SJSA1 (cell line): ENCODE measurements at regions not wholly inside any gene's neighbourhood (a gene's known extent, or its start where the extent isn't known, plus 50 kb on each side); places are given as distances from the start of the nearest gene placed in this dataset.

Experiments used
- DNase-seq, 2 experiments: peaks; one replicate each; pipeline ENCODE4 v3.0.0-alpha.2; 2015 to 2020; ENCODE audit warnings: low spot score in 2 of 2, low read depth in 1 of 2
- H3K27ac ChIP-seq: fragments of 250-450 bp; sonication (Bioruptor Pico); 2 replicates; pipeline ENCODE4 v1.5.1; 2020; ENCODE audit warnings: mild to moderate bottlenecking, moderate library complexity
- H3K27me3 ChIP-seq: fragments of 250-450 bp; sonication (Bioruptor Pico); replicated peaks from 2 replicates; pipeline ENCODE4 v1.5.1; 2020; ENCODE audit warnings: mild to moderate bottlenecking, moderate library complexity
- H3K36me3 ChIP-seq: fragments of 250-450 bp; sonication (Bioruptor Pico); 2 replicates; pipeline ENCODE4 v1.5.1; 2020; ENCODE audit warnings: mild to moderate bottlenecking
- H3K4me1 ChIP-seq: fragments of 250-450 bp; sonication (Bioruptor Pico); replicated peaks from 2 replicates; pipeline ENCODE4 v1.6.1; 2021; ENCODE audit warnings: mild to moderate bottlenecking
- H3K4me3 ChIP-seq: fragments of 250-450 bp; sonication (Bioruptor Pico); 2 replicates; pipeline ENCODE4 v1.5.1; 2020; ENCODE audit warnings: mild to moderate bottlenecking
- H3K9me3 ChIP-seq: fragments of 250-450 bp; sonication (Bioruptor Pico); replicated peaks from 2 replicates; pipeline ENCODE4 v1.5.1; 2020; ENCODE audit warnings: mild to moderate bottlenecking

GRCh38 chr18:55093808-55094207, 134.5 kb upstream of the CCDC68 start:
- Histone ChIP-seq H3K36me3 (no peaks in the 10 kb centered on the region), H3K4me1 (no peaks in the 10 kb centered on the region), H3K9me3 (no peaks in the 10 kb centered on the region), H3K27ac (no peak overlapping the region), H3K27me3 (peaks cover 3% of the 10 kb centered on the region; the same call in 1 of the 2 replicates), H3K4me3 (no peak overlapping the region)
- no peak for DNase-seq

- H3K27me3 ChIP-seq, result peaks cover 3% of the 10 kb centered on the region; the same call in 1 of the 2 replicates
- H3K9me3 ChIP-seq, result no peaks in the 10 kb centered on the region
- H3K27ac ChIP-seq, result no peak overlapping the region
- H3K4me3 ChIP-seq, result no peak overlapping the region
- DNase-seq, result no peak
- no peaks in the 10 kb centered on the region for H3K4me1 ChIP-seq
- no peaks in the 10 kb centered on the region for H3K36me3 ChIP-seq
Observed at GRCh38 chr18:55093295-55093694, 134.0 kb upstream of the CCDC68 start.

- DNase-seq, result no peak
- H3K4me3 ChIP-seq, result no peak overlapping the region
- H3K27ac ChIP-seq, result no peak overlapping the region
- H3K27me3 ChIP-seq, result peaks cover 3% of the 10 kb centered on the region; the same call in 1 of the 2 replicates
- no peaks in the 10 kb centered on the region for H3K4me1 ChIP-seq
- H3K9me3 ChIP-seq, result no peaks in the 10 kb centered on the region
- no peaks in the 10 kb centered on the region for H3K36me3 ChIP-seq
Observed at GRCh38 chr18:55092166-55092565, 132.9 kb upstream of the CCDC68 start.

GRCh38 chr18:55090564-55091188, 131.4 kb upstream of the CCDC68 start:
- Histone ChIP-seq H3K27ac (no peak overlapping the region), H3K9me3 (no peaks in the 10 kb centered on the region), H3K4me1 (no peaks in the 10 kb centered on the region), H3K36me3 (no peaks in the 10 kb centered on the region), H3K4me3 (no peak overlapping the region), H3K27me3 (peaks cover 3% of the 10 kb centered on the region; the same call in 1 of the 2 replicates)
- DNase-seq, result no peak

GRCh38 chr18:55089610-55090009, 130.3 kb upstream of the CCDC68 start:
- peaks cover 3% of the 10 kb centered on the region; the same call in 1 of the 2 replicates for H3K27me3 ChIP-seq
- no peaks in the 10 kb centered on the region for H3K36me3 ChIP-seq
- no peaks in the 10 kb centered on the region for H3K4me1 ChIP-seq
- no peak overlapping the region for H3K27ac ChIP-seq
- H3K9me3 ChIP-seq, result no peaks in the 10 kb centered on the region
- no peak overlapping the region for H3K4me3 ChIP-seq
- no peak for DNase-seq

- Histone ChIP-seq H3K4me1 (no peaks in the 10 kb centered on the region), H3K4me3 (no peak overlapping the region), H3K36me3 (no peaks in the 10 kb centered on the region), H3K9me3 (no peaks in the 10 kb centered on the region), H3K27ac (no peak overlapping the region), H3K27me3 (peaks cover 3% of the 10 kb centered on the region; the same call in 1 of the 2 replicates)
- no peak for DNase-seq
Observed at GRCh38 chr18:55088561-55088960, 129.3 kb upstream of the CCDC68 start.

GRCh38 chr18:55088000-55088401, 128.7 kb upstream of the CCDC68 start:
- Histone ChIP-seq H3K27me3 (peaks cover 3% of the 10 kb centered on the region; the same call in 1 of the 2 replicates), H3K27ac (no peak overlapping the region), H3K4me1 (no peaks in the 10 kb centered on the region), H3K36me3 (no peaks in the 10 kb centered on the region), H3K9me3 (no peaks in the 10 kb centered on the region), H3K4me3 (no peak overlapping the region)
- DNase-seq, result no peak

- Histone ChIP-seq H3K9me3 (no peaks in the 10 kb centered on the region), H3K4me3 (no peak overlapping the region), H3K36me3 (no peaks in the 10 kb centered on the region), H3K4me1 (no peaks in the 10 kb centered on the region), H3K27ac (no peak overlapping the region), H3K27me3 (peaks cover 3% of the 10 kb centered on the region; the same call in 1 of the 2 replicates)
- no peak for DNase-seq
Observed at GRCh38 chr18:55086906-55087305, 127.6 kb upstream of the CCDC68 start.

GRCh38 chr18:55085557-55086285, 126.5 kb upstream of the CCDC68 start:
- no peaks in the 10 kb centered on the region for H3K9me3 ChIP-seq
- no peak for DNase-seq
- no peaks in the 10 kb centered on the region for H3K36me3 ChIP-seq
- peaks cover 3% of the 10 kb centered on the region; the same call in 1 of the 2 replicates for H3K27me3 ChIP-seq
- H3K4me1 ChIP-seq, result no peaks in the 10 kb centered on the region
- H3K4me3 ChIP-seq, result no peak overlapping the region
- H3K27ac ChIP-seq, result no peak overlapping the region

- H3K27me3 ChIP-seq, result peaks cover 3% of the 10 kb centered on the region; the same call in 1 of the 2 replicates
- no peaks in the 10 kb centered on the region for H3K9me3 ChIP-seq
- DNase-seq, result no peak
- H3K27ac ChIP-seq, result no peak overlapping the region
- no peaks in the 10 kb centered on the region for H3K4me1 ChIP-seq
- no peaks in the 10 kb centered on the region for H3K36me3 ChIP-seq
- H3K4me3 ChIP-seq, result no peak overlapping the region
Observed at GRCh38 chr18:55084550-55084949, 125.3 kb upstream of the CCDC68 start.

GRCh38 chr18:55083461-55083860, 124.2 kb upstream of the CCDC68 start:
- no peak for DNase-seq

GRCh38 chr18:55079481-55080355, 120.5 kb upstream of the CCDC68 start:
- no peak for DNase-seq
- Histone ChIP-seq H3K9me3 (no peaks in the 10 kb centered on the region), H3K36me3 (no peaks in the 10 kb centered on the region), H3K4me3 (no peak overlapping the region), H3K27ac (no peak overlapping the region), H3K27me3 (no peaks in the 10 kb centered on the region), H3K4me1 (no peaks in the 10 kb centered on the region)

More at GRCh38 chr18:55083461-55083860, 124.2 kb upstream of the CCDC68 start:
- Histone ChIP-seq H3K27ac (no peak overlapping the region), H3K36me3 (no peaks in the 10 kb centered on the region), H3K27me3 (no peaks in the 10 kb centered on the region), H3K9me3 (no peaks in the 10 kb centered on the region), H3K4me3 (no peak overlapping the region), H3K4me1 (no peaks in the 10 kb centered on the region)

- no peaks in the 10 kb centered on the region for H3K27me3 ChIP-seq
- H3K27ac ChIP-seq, result no peak overlapping the region
- H3K36me3 ChIP-seq, result no peaks in the 10 kb centered on the region
- no peak for DNase-seq
- no peaks in the 10 kb centered on the region for H3K9me3 ChIP-seq
- H3K4me1 ChIP-seq, result no peaks in the 10 kb centered on the region
- H3K4me3 ChIP-seq, result no peak overlapping the region
Observed at GRCh38 chr18:55079067-55079466, 119.8 kb upstream of the CCDC68 start.
